ENCODE measurements at regions not wholly inside any gene's neighbourhood (a gene's known extent, or its start where the extent isn't known, plus 50 kb on each side); places are given as distances from the start of the nearest gene placed in this dataset.

GRCh38 chrX:20511792-20512191 is 245.1 kb upstream of the RPS6KA3 start:
- no peak for TF ChIP-seq CTCF (IDR thresholded peaks at IDR 0.05; ENCODE audit: extremely low read depth, insufficient read depth, missing control alignments)
- in situ Hi-C loops (cut with MboI; ENCODE audit: low pct_unique_long_range_greater_than_20kb, low sequenced_read_pairs, unreplicated experiment): loop anchor here (25.0 kb wide), 1 partner anchor 976 kb away; no protein-coding TSS in a partner anchor
- no peak for DNase-seq (ENCODE audit: low spot score)

- DNase-seq (ENCODE audit: low spot score): no peak
- in situ Hi-C loops (cut with MboI; ENCODE audit: low pct_unique_long_range_greater_than_20kb, low sequenced_read_pairs, unreplicated experiment): loop anchor here (25.0 kb wide), 1 partner anchor 979 kb away; no protein-coding TSS in a partner anchor
- no peak for TF ChIP-seq CTCF (IDR thresholded peaks at IDR 0.05; ENCODE audit: extremely low read depth, insufficient read depth, missing control alignments)
Measured at GRCh38 chrX:20507901-20508620, 241.4 kb upstream of the RPS6KA3 start.

GRCh38 chrX:20506739-20507138 is 240.0 kb upstream of the RPS6KA3 start:
- no peak for TF ChIP-seq CTCF (IDR thresholded peaks at IDR 0.05; ENCODE audit: extremely low read depth, insufficient read depth, missing control alignments)
- no peak for DNase-seq (ENCODE audit: low spot score)
- in situ Hi-C loops (cut with MboI; ENCODE audit: low pct_unique_long_range_greater_than_20kb, low sequenced_read_pairs, unreplicated experiment): loop anchor here (25.0 kb wide), 1 partner anchor 981 kb away; no protein-coding TSS in a partner anchor

GRCh38 chrX:20500949-20501348 is 234.2 kb upstream of the RPS6KA3 start:
- no peak for TF ChIP-seq CTCF (IDR thresholded peaks at IDR 0.05; ENCODE audit: extremely low read depth, insufficient read depth, missing control alignments)
- in situ Hi-C loops (cut with MboI; ENCODE audit: low pct_unique_long_range_greater_than_20kb, low sequenced_read_pairs, unreplicated experiment): loop anchor here (25.0 kb wide), 1 partner anchor 986 kb away; no protein-coding TSS in a partner anchor
- DNase-seq (ENCODE audit: low spot score): no peak

GRCh38 chrX:20500171-20500865 is 233.6 kb upstream of the RPS6KA3 start:
- DNase-seq (ENCODE audit: low spot score): no peak
- in situ Hi-C loops (cut with MboI; ENCODE audit: low pct_unique_long_range_greater_than_20kb, low sequenced_read_pairs, unreplicated experiment): loop anchor here (25.0 kb wide), 1 partner anchor 987 kb away; no protein-coding TSS in a partner anchor
- no peak for TF ChIP-seq CTCF (IDR thresholded peaks at IDR 0.05; ENCODE audit: extremely low read depth, insufficient read depth, missing control alignments)

- no peak for TF ChIP-seq CTCF (IDR thresholded peaks at IDR 0.05; ENCODE audit: extremely low read depth, insufficient read depth, missing control alignments)
- no peak for DNase-seq (ENCODE audit: low spot score)
- in situ Hi-C loops (cut with MboI; ENCODE audit: low pct_unique_long_range_greater_than_20kb, low sequenced_read_pairs, unreplicated experiment): loop anchor here (25.0 kb wide), 1 partner anchor 988 kb away; no protein-coding TSS in a partner anchor
Measured at GRCh38 chrX:20499763-20500162, 233.1 kb upstream of the RPS6KA3 start.
